Esophagus muscularis mucosa (tissue), 4 donors: ENCODE measurements at regions not wholly inside any gene's neighbourhood (a gene's known extent, or its start where the extent isn't known, plus 50 kb on each side); places are given as distances from the start of the nearest gene placed in this dataset.

Experiments used
- EP300 ChIP-seq: sonication (generic); formaldehyde crosslinking; IDR thresholded peaks from one replicate; pipeline ENCODE4 v1.6.1; 2017; ENCODE audit warnings: antibody characterized with exemption
- POLR2A ChIP-seq: fragments of 450-650 bp; IDR thresholded peaks from one replicate; pipeline ENCODE4 v1.6.1; 2017; ENCODE audit warnings: antibody characterized with exemption, moderate library complexity, mild to moderate bottlenecking, low read depth
- TF ChIP-seq, protein P1 (sequence below), 3 experiments: fragments of 200-600 bp in 2 of 3; fragments of 450-650 bp in 1 of 3; sonication (generic) in 2 of 3; IDR thresholded peaks; one replicate each; pipeline ENCODE4 v1.5.1; 2017 to 2019; ENCODE audit warnings: antibody characterized with exemption in 3 of 3, mild to moderate bottlenecking in 2 of 3, moderate library complexity in 1 of 3

DNA sequence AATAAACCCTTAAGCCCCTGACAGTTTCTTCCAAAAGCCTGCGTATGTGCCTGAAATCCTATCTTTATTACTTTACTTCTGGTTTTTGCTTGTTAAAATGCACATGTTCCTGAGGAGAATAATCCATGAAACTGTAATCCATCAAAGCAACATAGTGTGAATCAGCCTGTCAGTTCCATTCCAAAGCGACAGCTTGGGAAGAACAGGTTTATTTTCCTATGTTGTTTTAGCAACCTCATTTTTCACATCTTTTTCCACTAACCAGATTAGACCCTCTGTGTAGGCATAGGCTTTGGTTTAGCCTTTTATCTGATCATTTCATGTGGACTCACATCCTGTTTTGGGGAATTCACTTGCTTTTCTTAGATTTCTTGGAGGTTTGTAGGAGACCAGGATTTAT is 988.0 kb downstream of the SQOR start:
- TF ChIP-seq, protein P1, sequence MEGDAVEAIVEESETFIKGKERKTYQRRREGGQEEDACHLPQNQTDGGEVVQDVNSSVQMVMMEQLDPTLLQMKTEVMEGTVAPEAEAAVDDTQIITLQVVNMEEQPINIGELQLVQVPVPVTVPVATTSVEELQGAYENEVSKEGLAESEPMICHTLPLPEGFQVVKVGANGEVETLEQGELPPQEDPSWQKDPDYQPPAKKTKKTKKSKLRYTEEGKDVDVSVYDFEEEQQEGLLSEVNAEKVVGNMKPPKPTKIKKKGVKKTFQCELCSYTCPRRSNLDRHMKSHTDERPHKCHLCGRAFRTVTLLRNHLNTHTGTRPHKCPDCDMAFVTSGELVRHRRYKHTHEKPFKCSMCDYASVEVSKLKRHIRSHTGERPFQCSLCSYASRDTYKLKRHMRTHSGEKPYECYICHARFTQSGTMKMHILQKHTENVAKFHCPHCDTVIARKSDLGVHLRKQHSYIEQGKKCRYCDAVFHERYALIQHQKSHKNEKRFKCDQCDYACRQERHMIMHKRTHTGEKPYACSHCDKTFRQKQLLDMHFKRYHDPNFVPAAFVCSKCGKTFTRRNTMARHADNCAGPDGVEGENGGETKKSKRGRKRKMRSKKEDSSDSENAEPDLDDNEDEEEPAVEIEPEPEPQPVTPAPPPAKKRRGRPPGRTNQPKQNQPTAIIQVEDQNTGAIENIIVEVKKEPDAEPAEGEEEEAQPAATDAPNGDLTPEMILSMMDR (IDR thresholded peaks at IDR 0.05), result no peak
- no peak for TF ChIP-seq EP300
- TF ChIP-seq POLR2A, result no peak
